Effector memory CD8-positive, alpha-beta T cell (primary cell): ENCODE measurements at regions not wholly inside any gene's neighbourhood (a gene's known extent, or its start where the extent isn't known, plus 50 kb on each side); places are given as distances from the start of the nearest gene placed in this dataset.
"Not testable (repeated sequence)": the region's sequence is repeated elsewhere in the genome, so short reads cannot be mapped to it uniquely, and the experiment has no call there.

Source experiments
- ATAC-seq: fragments of 150-1000 bp; cut with Tn5 transposase; replicated peaks from 2 replicates; pipeline ENCODE4 v1.10.0; 2021; ENCODE audit warnings: mild to moderate bottlenecking, moderate library complexity
- DNase-seq, 3 experiments: peaks; one replicate each; pipeline ENCODE4 v3.0.0; 2021
- H3K27ac Mint-ChIP-seq, 2 donors: one replicate each; pipeline ENCODE4 v1.8.0; 2022; ENCODE audit warnings: mild to moderate bottlenecking in 2 of 2, mixed read lengths in 2 of 2, moderate library complexity in 2 of 2
- H3K27me3 Mint-ChIP-seq, 2 donors: one replicate each; pipeline ENCODE4 v1.8.0; 2022; ENCODE audit warnings: mixed read lengths in 2 of 2
- H3K36me3 Mint-ChIP-seq: one replicate; pipeline ENCODE4 v1.8.0; 2022; ENCODE audit warnings: mild to moderate bottlenecking, moderate library complexity, mixed read lengths; ENCODE audit not compliant: insufficient read depth
- H3K4me1 Mint-ChIP-seq, 2 donors: one replicate each; pipeline ENCODE4 v1.8.0; 2022; ENCODE audit warnings: low read depth in 2 of 2, mixed read lengths in 2 of 2
- H3K4me3 Mint-ChIP-seq, 2 donors: one replicate each; pipeline ENCODE4 v1.8.0; 2022; ENCODE audit warnings: mild to moderate bottlenecking in 2 of 2, mixed read lengths in 2 of 2, moderate library complexity in 2 of 2
- H3K9me3 Mint-ChIP-seq, 2 donors: one replicate each; pipeline ENCODE4 v1.8.0; 2022; ENCODE audit warnings: mixed read lengths in 2 of 2

GRCh38 chr14:103230658-103231334 is 103.2 kb upstream of the EIF5 start:
- peaks cover 2% of the 10 kb centered on the region for H3K36me3 Mint-ChIP-seq
- no peaks in the 10 kb centered on the region for H3K4me1 Mint-ChIP-seq
- DNase-seq (no peak), ATAC-seq (no peak)
- no peak overlapping the region for H3K27ac Mint-ChIP-seq
- H3K4me3 Mint-ChIP-seq: no peak overlapping the region
- no peaks in the 10 kb centered on the region for H3K9me3 Mint-ChIP-seq
- H3K27me3 Mint-ChIP-seq: peaks cover 58 to 89% of the 10 kb centered on the region in 2 donors

DNA sequence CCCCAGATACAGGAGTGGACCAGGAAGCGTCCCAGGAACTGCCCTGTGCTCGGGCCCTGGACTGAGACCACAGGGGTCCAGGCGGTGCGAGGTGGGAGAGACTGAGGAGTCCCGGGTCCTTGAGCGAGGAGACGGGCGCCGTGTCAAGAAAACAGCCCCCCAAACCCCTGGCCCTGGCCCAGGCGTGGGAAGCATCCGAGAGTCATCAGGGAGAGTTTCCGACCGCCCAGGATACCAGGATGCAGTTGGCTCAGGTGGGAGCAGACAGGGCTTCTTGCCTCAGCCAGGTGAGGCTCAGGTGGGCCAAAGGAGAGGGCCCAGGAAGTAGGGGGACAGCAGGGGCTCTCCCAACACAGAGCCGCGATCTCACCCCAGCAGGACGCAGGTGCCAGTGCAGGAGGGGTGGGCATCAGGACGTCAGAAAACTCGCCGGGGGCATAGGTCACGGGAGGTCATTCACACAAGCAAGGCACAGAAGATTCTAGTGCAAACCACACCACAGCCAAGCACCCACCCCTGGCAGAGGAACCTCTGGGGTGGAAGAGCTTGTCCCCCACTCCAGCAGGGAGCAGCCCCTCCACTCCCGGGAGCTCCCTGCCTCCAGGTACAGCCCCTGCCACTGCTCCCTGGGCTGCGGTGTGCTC is 102.5 kb upstream of the EIF5 start:
- Mint-ChIP-seq H3K27me3 (peaks cover 59 to 89% of the 10 kb centered on the region in 2 donors), H3K36me3 (peaks cover 2% of the 10 kb centered on the region), H3K27ac (no peak overlapping the region), H3K4me3 (no peak overlapping the region), H3K9me3 (no peaks in the 10 kb centered on the region), H3K4me1 (no peaks in the 10 kb centered on the region)
- ATAC-seq (no peak), DNase-seq (no peak)

DNA sequence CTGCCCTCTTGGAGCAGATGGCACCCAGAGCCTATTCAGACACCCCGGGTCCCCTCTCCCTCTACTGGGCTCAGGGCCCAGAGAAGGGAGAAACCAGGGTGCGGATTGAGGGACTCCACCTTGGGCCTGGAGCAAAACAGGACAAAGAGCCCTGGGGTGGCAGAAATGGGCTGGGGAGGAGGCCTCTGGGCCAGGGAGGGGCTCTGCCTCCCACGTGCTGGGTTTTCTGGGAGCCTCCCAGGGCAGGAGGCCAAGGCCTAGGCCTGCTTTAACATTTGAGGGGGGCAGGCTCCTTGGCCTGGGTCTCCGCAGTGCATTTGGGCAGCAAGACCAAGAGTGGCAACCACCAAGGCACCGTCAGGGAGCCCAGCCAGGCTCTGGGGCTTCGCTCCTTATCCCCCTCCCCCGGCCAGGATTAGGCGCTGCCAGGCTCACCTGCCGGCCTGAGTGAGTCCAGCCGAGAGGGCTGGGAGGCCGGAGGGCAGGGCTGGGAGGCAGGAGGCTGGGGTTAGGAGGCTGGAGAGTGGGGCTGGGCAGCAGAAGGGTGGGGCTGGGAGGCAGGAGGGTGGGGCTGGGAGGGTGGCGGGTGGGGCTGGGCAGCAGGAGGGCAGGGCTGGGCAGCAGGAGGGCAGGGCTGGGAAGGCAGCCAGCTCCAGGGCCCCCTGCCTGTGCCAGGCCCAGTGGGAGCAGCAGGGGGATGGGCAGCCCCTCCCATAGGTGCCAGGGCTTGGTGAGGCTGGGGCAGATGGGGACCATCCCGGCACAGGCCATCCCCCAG is 101.8 kb upstream of the EIF5 start:
- Mint-ChIP-seq H3K9me3 (peaks cover 0 to under 1% of the 10 kb centered on the region in 2 donors), H3K4me3 (no peak overlapping the region), H3K4me1 (no peaks in the 10 kb centered on the region), H3K27me3 (peaks cover 51 to 82% of the 10 kb centered on the region in 2 donors), H3K27ac (no peak overlapping the region), H3K36me3 (peaks cover 2% of the 10 kb centered on the region)
- DNase-seq (no peak), ATAC-seq (no peak)

GRCh38 chr14:103232831-103233319 is 101.2 kb upstream of the EIF5 start:
- DNase-seq: no peak
- Mint-ChIP-seq H3K4me3 (no peak overlapping the region), H3K27ac (no peak overlapping the region), H3K4me1 (no peaks in the 10 kb centered on the region), H3K36me3 (peaks cover 2% of the 10 kb centered on the region), H3K9me3 (peaks cover 0 to 2% of the 10 kb centered on the region in 2 donors), H3K27me3 (peaks cover 45 to 76% of the 10 kb centered on the region in 2 donors)
- no peak for ATAC-seq

DNA sequence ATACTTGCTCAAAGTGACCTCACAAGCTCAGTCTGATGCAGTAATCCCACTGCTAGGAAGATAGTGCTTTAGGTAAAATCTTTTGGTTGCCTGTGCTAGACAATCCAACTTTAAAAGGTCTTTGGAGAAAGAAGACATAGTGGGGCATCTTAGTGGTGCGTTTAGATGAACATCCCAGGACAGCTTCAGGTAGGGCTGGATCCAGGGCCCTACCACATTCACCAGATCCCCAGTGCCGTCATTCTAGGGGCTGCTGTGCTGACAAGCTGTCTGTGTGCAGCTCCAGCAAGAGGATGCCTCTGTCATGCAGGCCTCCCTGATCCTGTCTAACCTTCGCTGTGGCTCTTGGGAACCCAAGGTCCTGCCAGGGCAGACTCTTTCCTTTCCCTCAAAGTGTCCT is 100.7 kb upstream of the EIF5 start:
- Mint-ChIP-seq H3K4me3 (no peak overlapping the region), H3K27ac (no peak overlapping the region), H3K27me3 (peaks cover 40 to 71% of the 10 kb centered on the region in 2 donors), H3K9me3 (peaks cover 0 to 2% of the 10 kb centered on the region in 2 donors), H3K36me3 (peaks cover 2% of the 10 kb centered on the region), H3K4me1 (no peaks in the 10 kb centered on the region)
- ATAC-seq (no peak), DNase-seq (no peak)

GRCh38 chr14:103234826-103235225 is 99.2 kb upstream of the EIF5 start:
- H3K4me1 Mint-ChIP-seq, DNase-seq, H3K4me3 Mint-ChIP-seq, H3K36me3 Mint-ChIP-seq, ATAC-seq, H3K27ac Mint-ChIP-seq, H3K9me3 Mint-ChIP-seq: not testable (repeated sequence)
- peaks cover 36 to 56% of the 10 kb centered on the region in 2 donors for H3K27me3 Mint-ChIP-seq

DNA sequence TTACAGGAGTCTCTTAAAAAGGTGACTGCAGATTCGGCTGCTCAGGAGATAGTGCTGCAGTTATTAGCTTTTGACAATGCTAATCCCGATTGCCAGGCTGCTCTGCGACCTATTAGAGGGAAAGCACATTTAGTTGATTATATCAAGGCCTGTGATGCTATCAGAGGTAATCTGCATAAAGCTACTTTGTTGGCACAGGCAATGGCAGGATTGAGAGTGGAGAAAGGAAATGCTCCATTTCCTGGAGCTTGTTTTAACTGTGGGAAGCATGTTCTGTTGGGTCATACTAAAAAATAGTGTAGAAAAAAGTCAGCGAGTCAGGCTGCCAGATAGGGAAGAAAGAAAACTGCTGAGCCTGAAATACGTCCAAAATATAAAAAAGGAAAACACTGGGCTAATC is 98.5 kb upstream of the EIF5 start:
- not testable (repeated sequence) for H3K4me3 Mint-ChIP-seq, DNase-seq, H3K9me3 Mint-ChIP-seq, ATAC-seq, H3K4me1 Mint-ChIP-seq, H3K27ac Mint-ChIP-seq, H3K36me3 Mint-ChIP-seq
- peaks cover 30 to 49% of the 10 kb centered on the region in 2 donors for H3K27me3 Mint-ChIP-seq

- Mint-ChIP-seq H3K36me3 (no peaks in the 10 kb centered on the region), H3K4me3 (no peak overlapping the region), H3K27ac (no peak overlapping the region), H3K27me3 (peaks cover 50 to 58% of the 10 kb centered on the region in 2 donors), H3K9me3 (peaks cover 0 to 5% of the 10 kb centered on the region in 2 donors), H3K4me1 (no peaks in the 10 kb centered on the region)
- ATAC-seq (no peak), DNase-seq (no peak)
Measured at GRCh38 chr14:103239751-103240150, 94.3 kb upstream of the EIF5 start.

DNA sequence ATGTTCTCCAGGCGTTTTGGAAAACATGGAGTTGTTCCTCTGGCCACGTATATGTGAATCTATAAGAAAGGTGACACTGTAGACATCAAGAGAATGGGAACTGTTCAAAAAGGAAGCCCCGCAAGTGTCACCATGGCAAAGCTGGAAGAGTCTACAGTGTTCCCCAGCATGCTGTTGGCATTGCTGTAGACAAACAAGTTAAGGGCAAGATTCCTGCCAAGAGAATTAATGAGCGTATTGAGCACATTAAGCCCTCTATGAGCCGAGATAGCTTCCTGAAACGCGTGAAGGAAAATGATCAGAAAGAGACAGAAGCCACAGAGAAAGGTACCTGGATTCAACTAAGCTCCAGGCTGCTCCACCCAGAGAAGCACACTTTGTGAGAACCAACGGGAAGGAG is 92.5 kb upstream of the EIF5 start:
- DNase-seq: no peak
- H3K36me3 Mint-ChIP-seq: no peaks in the 10 kb centered on the region
- peaks cover 43 to 57% of the 10 kb centered on the region in 2 donors for H3K27me3 Mint-ChIP-seq
- H3K27ac Mint-ChIP-seq: no peak overlapping the region
- peaks cover 0 to 5% of the 10 kb centered on the region in 2 donors for H3K9me3 Mint-ChIP-seq
- H3K4me1 Mint-ChIP-seq: no peaks in the 10 kb centered on the region
- H3K4me3 Mint-ChIP-seq: no peak overlapping the region
- no peak for ATAC-seq

GRCh38 chr14:103243764-103244737 is 90.0 kb upstream of the EIF5 start:
- H3K27ac Mint-ChIP-seq: no peak overlapping the region
- peaks cover 0 to 3% of the 10 kb centered on the region in 2 donors for H3K9me3 Mint-ChIP-seq
- ATAC-seq (no peak), DNase-seq (no peak)
- H3K27me3 Mint-ChIP-seq: peaks cover 58 to 82% of the 10 kb centered on the region in 2 donors
- H3K36me3 Mint-ChIP-seq: no peaks in the 10 kb centered on the region
- no peak overlapping the region for H3K4me3 Mint-ChIP-seq
- no peaks in the 10 kb centered on the region for H3K4me1 Mint-ChIP-seq

- H3K4me1 Mint-ChIP-seq, H3K27ac Mint-ChIP-seq, ATAC-seq, H3K4me3 Mint-ChIP-seq, H3K36me3 Mint-ChIP-seq, H3K9me3 Mint-ChIP-seq, DNase-seq: not testable (repeated sequence)
- H3K27me3 Mint-ChIP-seq: peaks cover 58 to 98% of the 10 kb centered on the region in 2 donors
Measured at GRCh38 chr14:103245624-103246031, 88.4 kb upstream of the EIF5 start.

DNA sequence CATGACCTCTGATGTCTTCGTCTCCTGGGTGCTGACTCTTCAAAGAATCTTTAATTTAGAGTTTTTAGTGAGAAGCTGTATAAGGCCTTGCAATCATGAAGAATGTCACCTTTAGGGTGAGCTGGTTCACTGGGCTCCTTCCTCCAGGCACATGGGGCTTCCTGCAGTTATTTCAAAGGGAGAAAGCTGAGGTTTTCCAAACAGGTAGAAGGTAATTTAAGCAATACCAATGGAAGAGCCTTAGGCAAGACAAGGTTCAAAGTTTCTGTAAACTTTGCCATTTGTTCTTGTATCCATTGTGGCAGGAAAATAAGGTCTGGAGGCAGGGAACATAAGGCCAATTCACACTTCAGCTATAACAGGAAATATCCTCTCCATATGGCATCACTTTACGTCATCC is 88.0 kb upstream of the EIF5 start:
- no peaks in the 10 kb centered on the region for H3K9me3 Mint-ChIP-seq
- no peak overlapping the region for H3K4me3 Mint-ChIP-seq
- no peak for DNase-seq
- no peak overlapping the region for H3K27ac Mint-ChIP-seq
- H3K36me3 Mint-ChIP-seq: no peaks in the 10 kb centered on the region
- ATAC-seq: no peak
- no peaks in the 10 kb centered on the region for H3K4me1 Mint-ChIP-seq
- H3K27me3 Mint-ChIP-seq: peaks cover 57 to 99% of the 10 kb centered on the region in 2 donors

- Mint-ChIP-seq H3K27ac (no peak overlapping the region), H3K9me3 (peaks cover 0 to 3% of the 10 kb centered on the region in 2 donors), H3K27me3 (peaks cover 50 to 99% of the 10 kb centered on the region in 2 donors), H3K36me3 (no peaks in the 10 kb centered on the region), H3K4me1 (no peaks in the 10 kb centered on the region), H3K4me3 (no peak overlapping the region)
- no peak for ATAC-seq
- no peak for DNase-seq
Measured at GRCh38 chr14:103247169-103247606, 86.8 kb upstream of the EIF5 start.
